ENCODE measurements at regions not wholly inside any gene's neighbourhood (a gene's known extent, or its start where the extent isn't known, plus 50 kb on each side); places are given as distances from the start of the nearest gene placed in this dataset.
"Not testable (repeated sequence)": the region's sequence is repeated elsewhere in the genome, so short reads cannot be mapped to it uniquely, and the experiment has no call there.

- no peak for DNase-seq (ENCODE audit: low spot score)
Measured at GRCh38 chr6:56838965-56839364, 115.9 kb upstream of the BEND6 start.

- DNase-seq (ENCODE audit: low spot score): no peak
Measured at GRCh38 chr6:56838016-56838555, 116.8 kb upstream of the BEND6 start.

GRCh38 chr6:56837322-56837894 is 117.5 kb upstream of the BEND6 start:
- DNase-seq (ENCODE audit: low spot score): no peak

GRCh38 chr6:56835612-56836011 is 119.3 kb upstream of the BEND6 start:
- no peak for DNase-seq (ENCODE audit: low spot score)

GRCh38 chr6:56833873-56834272 is 121.0 kb upstream of the BEND6 start:
- no peak for DNase-seq (ENCODE audit: low spot score)

GRCh38 chr6:56833127-56833791 is 121.6 kb upstream of the BEND6 start:
- no peak for DNase-seq (ENCODE audit: low spot score)

- no peak for DNase-seq (ENCODE audit: low spot score)
Measured at GRCh38 chr6:56832225-56832624, 122.7 kb upstream of the BEND6 start.

- DNase-seq (ENCODE audit: low spot score): no peak
Measured at GRCh38 chr6:56831334-56831733, 123.6 kb upstream of the BEND6 start.

- DNase-seq (ENCODE audit: low spot score): no peak
Measured at GRCh38 chr6:56827908-56828649, 126.8 kb upstream of the BEND6 start.

GRCh38 chr6:56824431-56824830 is 130.5 kb upstream of the BEND6 start:
- DNase-seq (ENCODE audit: low spot score): not testable (repeated sequence)

- no peak for DNase-seq (ENCODE audit: low spot score)
Measured at GRCh38 chr6:56821005-56821432, 133.9 kb upstream of the BEND6 start.

GRCh38 chr6:56820060-56820459 is 134.8 kb upstream of the BEND6 start:
- no peak for DNase-seq (ENCODE audit: low spot score)

GRCh38 chr6:56819604-56820003 is 135.3 kb upstream of the BEND6 start:
- no peak for DNase-seq (ENCODE audit: low spot score)

GRCh38 chr6:56816370-56816769 is 138.5 kb upstream of the BEND6 start:
- no peak for DNase-seq (ENCODE audit: low spot score)

- no peak for DNase-seq (ENCODE audit: low spot score)
Measured at GRCh38 chr6:56815436-56815835, 139.5 kb upstream of the BEND6 start.

- DNase-seq (ENCODE audit: low spot score): no peak
Measured at GRCh38 chr6:56814802-56815201, 140.1 kb upstream of the BEND6 start.

- no peak for DNase-seq (ENCODE audit: low spot score)
Measured at GRCh38 chr6:56814308-56814707, 140.6 kb upstream of the BEND6 start.

- DNase-seq (ENCODE audit: low spot score): not testable (repeated sequence)
Measured at GRCh38 chr6:56812851-56813250, 142.1 kb upstream of the BEND6 start.

GRCh38 chr6:56808871-56809359 is 146.0 kb upstream of the BEND6 start:
- no peak for DNase-seq (ENCODE audit: low spot score)

- no peak for DNase-seq (ENCODE audit: low spot score)
Measured at GRCh38 chr6:56807989-56808337, 146.9 kb upstream of the BEND6 start.

- no peak for DNase-seq (ENCODE audit: low spot score)
Measured at GRCh38 chr6:56807326-56807988, 147.4 kb upstream of the BEND6 start.

- no peak for DNase-seq (ENCODE audit: low spot score)
Measured at GRCh38 chr6:56806368-56806767, 148.5 kb upstream of the BEND6 start.

All from hematopoietic multipotent progenitor cell treated with erythropoietin and hydrocortisone succinate and interleukin-3 and kit ligand, for 17 days (in vitro differentiated cells).